H1 (cell line): ENCODE measurements at regions not wholly inside any gene's neighbourhood (a gene's known extent, or its start where the extent isn't known, plus 50 kb on each side); places are given as distances from the start of the nearest gene placed in this dataset.

Source experiments
- CTCF ChIA-PET: fragments of 300-600 bp; sonication (Branson Sonifier 250); formaldehyde crosslinking; loops from one replicate; lab custom pipeline; 2021; ENCODE audit not compliant: partially characterized antibody; lab: Charles Lee
- POLR2A ChIA-PET: fragments of 300-600 bp; sonication (Branson Sonifier 250); formaldehyde crosslinking; loops from one replicate; lab custom pipeline; 2021; ENCODE audit warnings: inconsistent platforms; ENCODE audit not compliant: partially characterized antibody; lab: Charles Lee
- DNase-seq, 2 experiments: peaks; one replicate each; pipeline versions ENCODE4 v3.0.0 to v3.0.0-alpha.2; 2010 to 2022; ENCODE audit warnings: low spot score in 2 of 2, low read depth in 1 of 2, mixed read lengths in 1 of 2
- FAIRE-seq: peaks from 2 replicates; lab custom pipeline; 2011; peaks lifted over from hg19 to GRCh38; lab: Jason Lieb, UNC
- H2AFZ ChIP-seq: 2 replicates; pipeline ENCODE4 v1.8.1; 2012; ENCODE audit warnings: low read length, inconsistent platforms
- H2AK5ac ChIP-seq: 2 replicates; pipeline ENCODE4 v1.6.1; 2013; ENCODE audit warnings: low read depth, low read length
- H2BK120ac ChIP-seq: replicated peaks from 2 replicates; pipeline ENCODE3; 2013; ENCODE audit warnings: low read depth, low read length, inconsistent platforms
- H2BK12ac ChIP-seq: 2 replicates; pipeline ENCODE4 v1.6.1; 2013; ENCODE audit warnings: low read depth, low read length
- H2BK15ac ChIP-seq: 2 replicates; pipeline ENCODE4 v1.6.1; 2013; ENCODE audit warnings: low read length
- H2BK20ac ChIP-seq: 2 replicates; pipeline ENCODE4 v1.6.1; 2013; ENCODE audit warnings: low read length
- H2BK5ac ChIP-seq: 2 replicates; pipeline ENCODE4 v1.6.1; 2013; ENCODE audit warnings: low read depth, low read length
- H3K14ac ChIP-seq: 2 replicates; pipeline ENCODE4 v1.6.1; 2013; ENCODE audit warnings: inconsistent platforms; ENCODE audit not compliant: insufficient read length
- H3K18ac ChIP-seq: 2 replicates; pipeline ENCODE4 v1.6.1; 2013; ENCODE audit warnings: low read length; ENCODE audit errors: extremely low read depth
- H3K23ac ChIP-seq: 2 replicates; pipeline ENCODE4 v1.6.1; 2013; ENCODE audit warnings: inconsistent platforms; ENCODE audit not compliant: insufficient read length
- H3K23me2 ChIP-seq: 2 replicates; pipeline ENCODE4 v1.6.1; 2013; ENCODE audit warnings: low read depth, low read length
- H3K27ac ChIP-seq: 2 replicates; pipeline ENCODE4 v1.6.1; 2011; ENCODE audit warnings: low read depth, low read length, inconsistent platforms
- H3K27me3 ChIP-seq, 4 experiments: replicated peaks in 1 of 4; 1 replicate in 1 of 4; 2 replicates in 3 of 4; pipeline versions ENCODE4 v1.6.1 to v1.8.1; 2011 to 2013; ENCODE audit warnings: low read length in 3 of 4, mild to moderate bottlenecking in 3 of 4, inconsistent platforms in 2 of 4, mixed read lengths in 2 of 4, moderate library complexity in 1 of 4; ENCODE audit not compliant: control insufficient read depth in 3 of 4, insufficient read depth in 3 of 4; ENCODE audit errors: extremely low read depth in 1 of 4
- H3K36me3 ChIP-seq, 4 experiments: 2 replicates each; pipeline versions ENCODE4 v1.6.1 to v1.8.1; 2011 to 2013; ENCODE audit warnings: mild to moderate bottlenecking in 4 of 4, low read length in 3 of 4, moderate library complexity in 2 of 4, control low read depth in 1 of 4, inconsistent platforms in 1 of 4; ENCODE audit not compliant: insufficient read depth in 4 of 4, control insufficient read depth in 2 of 4
- H3K4ac ChIP-seq: replicated peaks from 2 replicates; pipeline ENCODE3; 2013; ENCODE audit warnings: low read length, low read depth, mixed read lengths, inconsistent platforms; ENCODE audit not compliant: insufficient read length
- H3K4me1 ChIP-seq, 4 experiments: replicated peaks in 1 of 4; 1 replicate in 1 of 4; 2 replicates in 3 of 4; pipeline versions ENCODE4 v1.6.1 to v1.8.1; 2011 to 2013; ENCODE audit warnings: low read length in 3 of 4, inconsistent platforms in 2 of 4, mixed read lengths in 1 of 4; ENCODE audit not compliant: insufficient read depth in 4 of 4, control insufficient read depth in 3 of 4
- H3K4me2 ChIP-seq, 2 experiments: 2 replicates each; pipeline versions ENCODE4 v1.6.1 to v1.8.1; 2011 to 2013; ENCODE audit warnings: low read depth in 2 of 2, low read length in 2 of 2, control low read depth in 1 of 2, inconsistent platforms in 1 of 2, mild to moderate bottlenecking in 1 of 2; ENCODE audit not compliant: insufficient read depth in 1 of 2
- H3K4me3 ChIP-seq, 4 experiments: fragments of 200-600, 300-600 bp in 1 of 4; sonication (generic), shearing (Covaris generic), sonication (Bioruptor Twin) in 1 of 4; 2 replicates each; pipeline versions ENCODE4 v1.5.1 to v1.8.1; 2011 to 2016; ENCODE audit warnings: low read length in 4 of 4, low read depth in 3 of 4, control low read depth in 2 of 4, inconsistent platforms in 2 of 4, mild to moderate bottlenecking in 2 of 4, mixed read lengths in 1 of 4, moderate library complexity in 1 of 4; ENCODE audit not compliant: insufficient read depth in 2 of 4; ENCODE audit errors: extremely low read depth in 1 of 4
- H3K56ac ChIP-seq: replicated peaks from 2 replicates; pipeline ENCODE3; 2013; ENCODE audit warnings: low read depth, mild to moderate bottlenecking, mixed read lengths, low read length, inconsistent platforms; ENCODE audit not compliant: insufficient read length
- H3K79me1 ChIP-seq: 2 replicates; pipeline ENCODE4 v1.6.1; 2013; ENCODE audit warnings: low read depth, low read length, control low read depth
- H3K79me2 ChIP-seq, 2 experiments: 2 replicates each; pipeline versions ENCODE4 v1.6.1 to v1.8.1; 2012 to 2013; ENCODE audit warnings: low read length in 2 of 2, mild to moderate bottlenecking in 2 of 2, inconsistent platforms in 1 of 2; ENCODE audit not compliant: insufficient read depth in 2 of 2, control insufficient read depth in 1 of 2
- H3K9ac ChIP-seq, 4 experiments: replicated peaks in 1 of 4; 1 replicate in 1 of 4; 2 replicates in 3 of 4; pipeline versions ENCODE4 v1.6.1 to v1.8.1; 2011 to 2013; ENCODE audit warnings: low read depth in 3 of 4, low read length in 3 of 4, control low read depth in 2 of 4, mild to moderate bottlenecking in 2 of 4, moderate library complexity in 2 of 4, inconsistent platforms in 1 of 4; ENCODE audit errors: extremely low read depth in 1 of 4
- H3K9me3 ChIP-seq, 2 experiments: 2 replicates each; pipeline versions ENCODE4 v1.6.1 to v1.8.1; 2012 to 2013; ENCODE audit warnings: mild to moderate bottlenecking in 2 of 2, moderate library complexity in 2 of 2, control low read depth in 1 of 2, inconsistent platforms in 1 of 2, low read depth in 1 of 2, low read length in 1 of 2, mixed read lengths in 1 of 2; ENCODE audit not compliant: insufficient read depth in 2 of 2
- H4K20me1 ChIP-seq, 2 experiments: replicated peaks in 1 of 2; 2 replicates each; pipeline versions ENCODE3 to v1.8.1; 2011 to 2013; ENCODE audit warnings: inconsistent platforms in 2 of 2, low read length in 2 of 2, mild to moderate bottlenecking in 1 of 2; ENCODE audit not compliant: insufficient read depth in 2 of 2, control insufficient read depth in 1 of 2
- H4K5ac ChIP-seq: 2 replicates; pipeline ENCODE4 v1.6.1; 2013; ENCODE audit warnings: low read length, low read depth, mixed read lengths, inconsistent platforms; ENCODE audit not compliant: insufficient read length
- H4K8ac ChIP-seq: 2 replicates; pipeline ENCODE4 v1.8.0; 2013; ENCODE audit warnings: mild to moderate bottlenecking, moderate library complexity, low read length, inconsistent platforms; ENCODE audit not compliant: insufficient read depth; ENCODE audit errors: extremely low read depth
- H4K91ac ChIP-seq: replicated peaks from 2 replicates; pipeline ENCODE3; 2013; ENCODE audit warnings: low read length, mixed read lengths, inconsistent platforms; ENCODE audit not compliant: insufficient read length
- ASH2L ChIP-seq: fragments of 200-600, 300-600 bp; sonication (generic); IDR thresholded peaks from one replicate; pipeline ENCODE4 v1.7.1; 2017; ENCODE audit warnings: low read length
- BCL11A ChIP-seq, 2 experiments: IDR thresholded peaks; one replicate each; pipeline ENCODE4 v1.6.1; 2011; ENCODE audit warnings: low read depth in 2 of 2, low read length in 2 of 2, mild to moderate bottlenecking in 2 of 2
- CEBPB ChIP-seq: IDR thresholded peaks from 2 replicates; pipeline ENCODE4 v1.6.1; 2012; ENCODE audit warnings: low read depth, low read length
- CHD2 ChIP-seq: IDR thresholded peaks from 2 replicates; pipeline ENCODE4 v1.6.1; 2012; ENCODE audit warnings: low read length, improper control_type of control experiment
- FOSL1 ChIP-seq: IDR thresholded peaks from 2 replicates; pipeline ENCODE4 v1.6.1; 2011; ENCODE audit warnings: mild to moderate bottlenecking, low read depth, low read length, moderate library complexity; ENCODE audit not compliant: insufficient read depth
- HDAC2 ChIP-seq, 2 experiments: fragments of 300-600 bp in 1 of 2; sonication (generic) in 1 of 2; IDR thresholded peaks; 2 replicates each; pipeline ENCODE4 v1.6.1; 2011 to 2012; ENCODE audit warnings: low read depth in 2 of 2, low read length in 2 of 2, mild to moderate bottlenecking in 2 of 2, moderate library complexity in 2 of 2, borderline replicate concordance in 1 of 2, inconsistent platforms in 1 of 2
- KDM5A ChIP-seq: fragments of 200-600 bp; IDR thresholded peaks from 2 replicates; pipeline ENCODE4 v1.7.1; 2012; ENCODE audit warnings: mild to moderate bottlenecking, low read length, inconsistent platforms, mixed read lengths
- MAFK ChIP-seq: IDR thresholded peaks from 2 replicates; pipeline ENCODE4 v1.6.1; 2012; ENCODE audit warnings: low read depth, mild to moderate bottlenecking, improper control_type of control experiment, low read length
- MAX ChIP-seq: IDR thresholded peaks from 2 replicates; pipeline ENCODE4 v1.6.1; 2012; ENCODE audit warnings: inconsistent platforms
- NANOG ChIP-seq: IDR thresholded peaks from 2 replicates; pipeline ENCODE4 v1.6.1; 2011; ENCODE audit warnings: low read length, low read depth, mild to moderate bottlenecking, inconsistent platforms; ENCODE audit not compliant: insufficient read depth, poor library complexity, severe bottlenecking
- RAD21 ChIP-seq, 2 experiments: IDR thresholded peaks in 1 of 2; conservative IDR thresholded peaks in 1 of 2; 2 replicates each; pipeline ENCODE4 v1.6.1; 2011; ENCODE audit warnings: low read depth in 2 of 2, low read length in 2 of 2, improper control_type of control experiment in 1 of 2, inconsistent platforms in 1 of 2, mild to moderate bottlenecking in 1 of 2, moderate library complexity in 1 of 2
- SAP30 ChIP-seq: fragments of 300-600 bp; sonication (generic); IDR thresholded peaks from 2 replicates; pipeline ENCODE4 v1.7.1; 2012; ENCODE audit warnings: low read length, moderate library complexity, mild to moderate bottlenecking, inconsistent platforms; ENCODE audit not compliant: insufficient read depth, insufficient replicate concordance
- SP4 ChIP-seq: IDR thresholded peaks from 2 replicates; pipeline ENCODE4 v1.6.1; 2012; ENCODE audit warnings: low read length, inconsistent platforms
- TAF7 ChIP-seq: optimal IDR thresholded peaks from 2 replicates; pipeline ENCODE3; 2011; ENCODE audit warnings: low read depth, mild to moderate bottlenecking, inconsistent platforms, low read length, moderate library complexity, borderline replicate concordance
- YY1 ChIP-seq: IDR thresholded peaks from 2 replicates; pipeline ENCODE4 v1.6.1; 2011; ENCODE audit warnings: low read depth, mild to moderate bottlenecking, low read length
- WGBS, 2 experiments: shearing (Covaris generic) in 1 of 2; methylation state at CpG; one replicate each; pipeline versions ENCODE4 v1.1.6 to v1.1.7; 2013 to 2015; ENCODE audit warnings: low lambda C conversion rate in 2 of 2, mixed read lengths in 2 of 2, inconsistent platforms in 1 of 2, low coverage in 1 of 2, missing lambda C conversion rate in 1 of 2; ENCODE audit not compliant: insufficient replicate concordance in 2 of 2, insufficient coverage in 1 of 2, insufficient read length in 1 of 2; ENCODE audit errors: extremely low coverage in 1 of 2, missing lambda C conversion rate in 1 of 2; 5-methylcytosine and 5-hydroxymethylcytosine counted together

DNA sequence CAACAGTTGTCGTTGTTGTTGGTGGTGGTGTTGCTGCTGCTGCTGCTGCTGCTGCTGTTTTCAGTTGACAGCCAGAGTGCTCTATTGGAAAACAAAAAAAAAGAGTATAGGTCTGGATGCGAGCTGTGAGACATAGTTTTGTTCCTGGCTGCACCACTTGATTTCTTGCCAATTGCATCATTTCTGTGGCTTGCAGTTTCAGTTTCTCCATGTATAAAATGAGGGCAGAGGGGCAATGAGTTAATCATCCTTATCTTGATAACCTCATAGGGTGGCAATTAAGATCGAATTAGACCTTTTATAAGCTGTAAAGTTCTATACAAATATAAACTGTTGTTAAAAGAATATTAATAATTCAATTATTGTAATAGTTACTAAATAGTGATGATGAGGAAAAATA is 156.7 kb downstream of the DMRTA2 start:
- DNase-seq = no peak
- no peak overlapping the region for H3K4me3 ChIP-seq
- H4K8ac ChIP-seq = no peak overlapping the region
- H4K91ac ChIP-seq = no peak overlapping the region
- no peak overlapping the region for H2BK5ac ChIP-seq
- H3K14ac ChIP-seq = no peak overlapping the region
- H3K4me1 ChIP-seq = peaks cover under 1 to 3% (median 2%) of the 10 kb centered on the region in 4 experiments; a peak in 5 of 7 replicates
- no peak overlapping the region for H2AK5ac ChIP-seq
- ChIA-PET CTCF (no interaction called here), POLR2A (no interaction called here)
- 79% methylated on average over 3 of the region's 3 CpGs; no CpG with 5 or more reads in 1 of the 2 experiments for WGBS, 2 experiments
- H3K4me2 ChIP-seq = no peak overlapping the region
- no peak overlapping the region for H2BK20ac ChIP-seq
- H3K27me3 ChIP-seq = no peaks in the 10 kb centered on the region
- no peak overlapping the region for H4K5ac ChIP-seq
- H3K56ac ChIP-seq = no peak overlapping the region
- H4K20me1 ChIP-seq = no peaks in the 10 kb centered on the region
- no peaks in the 10 kb centered on the region for H3K9me3 ChIP-seq
- H3K23ac ChIP-seq = no peak overlapping the region
- H3K18ac ChIP-seq = no peak overlapping the region
- H2BK15ac ChIP-seq = no peak overlapping the region
- no peaks in the 10 kb centered on the region for H3K79me2 ChIP-seq
- H3K23me2 ChIP-seq = no peaks in the 10 kb centered on the region
- H2BK12ac ChIP-seq = no peak overlapping the region
- no peak overlapping the region for H2AFZ ChIP-seq
- no peak for FAIRE-seq
- H2BK120ac ChIP-seq = no peak overlapping the region
- H3K9ac ChIP-seq = no peak overlapping the region
- H3K27ac ChIP-seq = no peak overlapping the region
- no peaks in the 10 kb centered on the region for H3K36me3 ChIP-seq
- H3K79me1 ChIP-seq = no peaks in the 10 kb centered on the region
- no peak overlapping the region for H3K4ac ChIP-seq
- TF ChIP-seq CHD2 = no peak
- no peak for TF ChIP-seq SAP30
- TF ChIP-seq MAFK = no peak
- TF ChIP-seq FOSL1 = no peak
- no peak for TF ChIP-seq HDAC2 (IDR thresholded peaks at IDR 0.05; ENCODE audit: borderline replicate concordance in 1 of 2, low read depth in 2 of 2, low read length in 2 of 2)
- TF ChIP-seq BCL11A (IDR thresholded peaks at IDR 0.05; ENCODE audit: low read depth in 2 of 2, low read length in 2 of 2) = no peak
- TF ChIP-seq KDM5A = no peak
- no peak for TF ChIP-seq NANOG
- no peak for TF ChIP-seq SP4
- TF ChIP-seq RAD21 (IDR thresholded peaks at IDR 0.05 in 1 of 2, conservative IDR thresholded peaks at IDR 0.05 in 1 of 2; ENCODE audit: low read depth in 2 of 2, low read length in 2 of 2) = no peak
- no peak for TF ChIP-seq CEBPB
- TF ChIP-seq TAF7 = no peak
- TF ChIP-seq MAX = no peak
- no peak for TF ChIP-seq ASH2L
- TF ChIP-seq YY1 = no peak
